ENCODE measurements at regions not wholly inside any gene's neighbourhood (a gene's known extent, or its start where the extent isn't known, plus 50 kb on each side); places are given as distances from the start of the nearest gene placed in this dataset.

DNA sequence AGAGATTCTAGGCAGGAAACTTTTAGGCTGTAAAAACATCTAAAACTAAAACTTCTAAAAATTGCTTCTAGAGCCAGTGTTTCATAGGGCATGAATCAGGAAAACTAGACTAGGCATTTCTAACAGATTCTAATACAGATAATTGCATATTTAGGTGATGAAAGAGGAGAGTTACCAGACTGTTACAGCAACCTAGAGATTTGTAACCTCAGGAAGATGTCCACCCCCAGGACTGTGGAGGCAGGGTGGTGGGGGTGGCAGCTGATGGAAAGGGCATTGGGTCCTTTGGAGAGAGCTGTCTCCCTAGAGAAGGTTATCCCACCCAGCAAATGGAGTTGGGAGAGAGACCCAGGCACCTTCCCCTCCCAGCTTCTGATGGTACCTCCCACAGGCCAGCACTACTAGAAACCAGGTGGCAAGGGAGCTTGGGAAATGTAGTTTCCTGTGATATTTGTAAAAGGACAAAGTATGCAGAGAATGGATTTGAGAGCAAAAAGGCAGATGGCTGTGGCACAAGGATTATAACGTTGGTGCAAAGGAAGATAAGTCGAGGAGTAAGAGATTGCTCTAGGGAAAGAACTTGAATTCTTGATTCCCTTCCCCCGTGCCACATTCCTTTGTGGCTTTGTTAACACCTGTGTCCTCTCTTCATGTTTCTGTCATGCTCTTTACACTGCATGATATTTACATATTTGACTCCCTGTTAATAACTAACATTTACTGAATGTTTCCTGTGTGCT is 75.6 kb upstream of the MGAT5 start (continued):
- TF ChIP-seq, protein P1, sequence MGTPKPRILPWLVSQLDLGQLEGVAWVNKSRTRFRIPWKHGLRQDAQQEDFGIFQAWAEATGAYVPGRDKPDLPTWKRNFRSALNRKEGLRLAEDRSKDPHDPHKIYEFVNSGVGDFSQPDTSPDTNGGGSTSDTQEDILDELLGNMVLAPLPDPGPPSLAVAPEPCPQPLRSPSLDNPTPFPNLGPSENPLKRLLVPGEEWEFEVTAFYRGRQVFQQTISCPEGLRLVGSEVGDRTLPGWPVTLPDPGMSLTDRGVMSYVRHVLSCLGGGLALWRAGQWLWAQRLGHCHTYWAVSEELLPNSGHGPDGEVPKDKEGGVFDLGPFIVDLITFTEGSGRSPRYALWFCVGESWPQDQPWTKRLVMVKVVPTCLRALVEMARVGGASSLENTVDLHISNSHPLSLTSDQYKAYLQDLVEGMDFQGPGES (IDR thresholded peaks at IDR 0.05; ENCODE audit: low read depth, low read length), result no peak
- peak; percentile 35; the same call in 1 of the 2 replicates for TF ChIP-seq TCF12 (IDR thresholded peaks at IDR 0.05)
- TF ChIP-seq, protein P2, sequence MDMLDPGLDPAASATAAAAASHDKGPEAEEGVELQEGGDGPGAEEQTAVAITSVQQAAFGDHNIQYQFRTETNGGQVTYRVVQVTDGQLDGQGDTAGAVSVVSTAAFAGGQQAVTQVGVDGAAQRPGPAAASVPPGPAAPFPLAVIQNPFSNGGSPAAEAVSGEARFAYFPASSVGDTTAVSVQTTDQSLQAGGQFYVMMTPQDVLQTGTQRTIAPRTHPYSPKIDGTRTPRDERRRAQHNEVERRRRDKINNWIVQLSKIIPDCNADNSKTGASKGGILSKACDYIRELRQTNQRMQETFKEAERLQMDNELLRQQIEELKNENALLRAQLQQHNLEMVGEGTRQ (IDR thresholded peaks at IDR 0.05; ENCODE audit: borderline replicate concordance, low read depth, low read length), result no peak

DNA sequence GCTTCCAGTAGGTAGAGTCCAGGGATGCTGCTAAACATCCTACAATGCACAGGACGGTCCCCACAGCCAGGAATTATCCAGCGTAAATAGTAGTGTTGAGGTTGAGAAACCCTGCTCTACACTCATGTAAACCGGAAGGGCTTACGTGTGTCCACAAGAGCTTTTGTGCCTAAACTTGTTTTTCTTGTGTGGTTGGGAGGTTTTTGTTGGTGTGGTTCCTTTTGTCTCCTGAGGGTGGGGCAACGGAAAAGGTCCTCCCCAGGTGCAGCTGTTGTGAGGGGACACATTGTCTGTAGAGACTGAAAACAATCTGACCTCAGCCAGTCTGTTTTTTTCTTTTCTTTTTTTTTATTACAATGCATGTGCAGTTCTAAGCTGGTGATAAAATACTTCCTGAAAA is 72.7 kb upstream of the MGAT5 start:
- H3K9ac ChIP-seq, result no peak overlapping the region
- peaks cover 8% of the 10 kb centered on the region for H3K79me2 ChIP-seq (ENCODE audit: insufficient read depth)
- peaks cover 20% of the 10 kb centered on the region for H3F3A ChIP-seq (replicated peaks; ENCODE audit: insufficient read depth)
- H3K4me1 ChIP-seq (ENCODE audit: control insufficient read depth in 1 of 2, insufficient read depth in 2 of 2, low read depth in 1 of 2, low read length in 1 of 2), result peaks cover 17 to 22% of the 10 kb centered on the region in 2 experiments; a peak in 3 of 4 replicates
- H3K4me2 ChIP-seq, result no peak overlapping the region
- no peak overlapping the region for H3K27ac ChIP-seq (ENCODE audit: low read depth in 2 of 2, low read length in 1 of 2)
- no peaks in the 10 kb centered on the region for H3K9me2 ChIP-seq
- no peak overlapping the region for H3K4me3 ChIP-seq (ENCODE audit: low read depth in 2 of 2, low read length in 1 of 2)
- TF ChIP-seq TEAD4 (IDR thresholded peaks at IDR 0.05; ENCODE audit: borderline replicate concordance, insufficient read depth) (no peak), GATA2 (CRISPR knock-in tag; IDR thresholded peaks at IDR 0.05) (no peak), RCOR1 (IDR thresholded peaks at IDR 0.05; ENCODE audit: low read length) (no peak), POLR2AphosphoS5 (IDR thresholded peaks at IDR 0.05; ENCODE audit: low read depth, low read length) (no peak)
- ChIA-PET POLR2A (no interaction called here), CTCF (interaction anchor here (1.0 kb wide), 2 partner anchors 64 to 231 kb away, joined by 3 read pairs; no protein-coding TSS in a partner anchor)
- H3K27me3 ChIP-seq (ENCODE audit: insufficient read depth), result no peaks in the 10 kb centered on the region
- WGBS (ENCODE audit: low lambda C conversion rate), result 97% methylated on average over 5 of the region's 5 CpGs
- no peak overlapping the region for H2AFZ ChIP-seq (ENCODE audit: low read depth)
- no peaks in the 10 kb centered on the region for H3K36me3 ChIP-seq (replicated peaks in 1 of 2; ENCODE audit: control insufficient read depth in 1 of 2, insufficient read depth in 2 of 2, low read length in 1 of 2)
- H3K9me3 ChIP-seq, result no peaks in the 10 kb centered on the region
- no peaks in the 10 kb centered on the region for H4K20me1 ChIP-seq (ENCODE audit: insufficient read depth)
- no peak for DNase-seq

DNA sequence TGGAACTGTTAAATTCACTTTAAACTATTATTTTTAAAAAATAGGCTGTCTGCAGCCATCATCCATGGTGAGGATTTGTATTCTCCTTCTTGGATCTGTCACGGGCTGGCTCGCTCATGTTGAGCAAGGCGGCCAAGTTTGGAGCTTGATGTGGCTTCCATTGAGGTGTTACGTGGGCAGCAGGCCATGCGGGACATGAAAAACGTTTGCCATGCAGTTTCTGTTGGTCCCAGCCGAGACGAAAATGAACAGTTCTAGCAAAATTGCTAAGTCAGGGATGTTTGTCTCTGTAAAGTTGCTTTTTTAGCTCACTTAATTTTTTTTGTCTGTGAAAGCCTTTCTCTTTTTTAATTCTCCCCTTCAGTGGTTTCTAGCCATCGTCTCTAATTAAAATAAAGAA is 70.2 kb upstream of the MGAT5 start:
- no peak overlapping the region for H3K4me2 ChIP-seq
- no peaks in the 10 kb centered on the region for H3F3A ChIP-seq (replicated peaks; ENCODE audit: insufficient read depth)
- peaks cover 10% of the 10 kb centered on the region for H3K79me2 ChIP-seq (ENCODE audit: insufficient read depth)
- DNase-seq, result no peak
- H3K27me3 ChIP-seq (ENCODE audit: insufficient read depth), result no peaks in the 10 kb centered on the region
- 91% methylated on average over 9 of the region's 9 CpGs for WGBS (ENCODE audit: low lambda C conversion rate)
- no peak overlapping the region for H3K9ac ChIP-seq
- peaks cover 0 to 6% of the 10 kb centered on the region in 2 experiments; a peak in 1 of 4 replicates for H3K4me1 ChIP-seq (ENCODE audit: control insufficient read depth in 1 of 2, insufficient read depth in 2 of 2, low read depth in 1 of 2, low read length in 1 of 2)
- no peaks in the 10 kb centered on the region for H3K9me3 ChIP-seq
- H3K4me3 ChIP-seq (ENCODE audit: low read depth in 2 of 2, low read length in 1 of 2), result no peak overlapping the region
- ChIA-PET CTCF (interaction anchor here (0.7 to 1.7 kb wide), 3 partner anchors 16 to 228 kb away, joined by 3 to 5 read pairs (median 4); no protein-coding TSS in a partner anchor), POLR2A (no interaction called here)
- H4K20me1 ChIP-seq (ENCODE audit: insufficient read depth), result no peaks in the 10 kb centered on the region
- H2AFZ ChIP-seq (ENCODE audit: low read depth), result no peak overlapping the region
- no peaks in the 10 kb centered on the region for H3K9me2 ChIP-seq
- no peaks in the 10 kb centered on the region for H3K36me3 ChIP-seq (replicated peaks in 1 of 2; ENCODE audit: control insufficient read depth in 1 of 2, insufficient read depth in 2 of 2, low read length in 1 of 2)
- H3K27ac ChIP-seq (ENCODE audit: low read depth in 2 of 2, low read length in 1 of 2), result no peak overlapping the region
- TF ChIP-seq YY1 (IDR thresholded peaks at IDR 0.05; ENCODE audit: low read depth), result no peak
- no peak for TF ChIP-seq EP300 (IDR thresholded peaks at IDR 0.05; ENCODE audit: borderline replicate concordance in 1 of 2, low read depth in 1 of 2, low read length in 1 of 2)
- no peak for TF ChIP-seq SMC3 (IDR thresholded peaks at IDR 0.05; ENCODE audit: low read depth, low read length)
- TF ChIP-seq, protein P3, sequence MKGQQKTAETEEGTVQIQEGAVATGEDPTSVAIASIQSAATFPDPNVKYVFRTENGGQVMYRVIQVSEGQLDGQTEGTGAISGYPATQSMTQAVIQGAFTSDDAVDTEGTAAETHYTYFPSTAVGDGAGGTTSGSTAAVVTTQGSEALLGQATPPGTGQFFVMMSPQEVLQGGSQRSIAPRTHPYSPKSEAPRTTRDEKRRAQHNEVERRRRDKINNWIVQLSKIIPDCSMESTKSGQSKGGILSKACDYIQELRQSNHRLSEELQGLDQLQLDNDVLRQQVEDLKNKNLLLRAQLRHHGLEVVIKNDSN (IDR thresholded peaks at IDR 0.05; ENCODE audit: borderline replicate concordance, low read depth), result no peak
- TF ChIP-seq, protein P4, sequence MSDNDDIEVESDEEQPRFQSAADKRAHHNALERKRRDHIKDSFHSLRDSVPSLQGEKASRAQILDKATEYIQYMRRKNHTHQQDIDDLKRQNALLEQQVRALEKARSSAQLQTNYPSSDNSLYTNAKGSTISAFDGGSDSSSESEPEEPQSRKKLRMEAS (IDR thresholded peaks at IDR 0.05; ENCODE audit: low read depth), result no peak
